IMR-90 (cell line): ENCODE measurements at regions not wholly inside any gene's neighbourhood (a gene's known extent, or its start where the extent isn't known, plus 50 kb on each side); places are given as distances from the start of the nearest gene placed in this dataset.

Source experiments
- ATAC-seq: fragments of 200-7000 bp; cut with Tn5 transposase; 2 replicates; pipeline ENCODE4 v1.9.1; 2020; ENCODE audit warnings: low read depth, mild to moderate bottlenecking, moderate library complexity
- BruUV-seq: library from RNA; stranded (reverse); fragments of 400-500 nt; replicated peaks from 2 replicates; lab custom pipeline; 2021; lab: Mats Ljungman, UMichigan
- CTCF ChIA-PET: fragments of 300-600 bp; formaldehyde crosslinking; extraction: SDS; loops from one replicate; lab custom pipeline; 2021; ENCODE audit warnings: antibody characterized with exemption; lab: Yijun Ruan, JAX
- POLR2A ChIA-PET: fragments of 300-600 bp; sonication (Branson Sonifier 250); formaldehyde crosslinking; loops from one replicate; lab custom pipeline; 2022; ENCODE audit warnings: antibody characterized with exemption; ENCODE audit not compliant: unreplicated experiment; lab: Charles Lee
- DNase-seq: peaks from one replicate; pipeline ENCODE4 v3.0.0; 2013
- H2AFZ ChIP-seq: replicated peaks from 2 replicates; pipeline ENCODE3; 2013; ENCODE audit warnings: low read length, mild to moderate bottlenecking; ENCODE audit not compliant: poor library complexity
- H2AK5ac ChIP-seq: 2 replicates; pipeline ENCODE4 v1.6.1; 2013; ENCODE audit warnings: low read depth, low read length, inconsistent platforms
- H2AK9ac ChIP-seq: replicated peaks from 2 replicates; pipeline ENCODE3; 2013; ENCODE audit warnings: mild to moderate bottlenecking, low read depth, low read length, moderate library complexity; ENCODE audit not compliant: poor library complexity
- H2BK120ac ChIP-seq: 2 replicates; pipeline ENCODE4 v1.6.1; 2013; ENCODE audit warnings: low read depth, low read length, inconsistent platforms
- H2BK15ac ChIP-seq: 3 replicates; pipeline ENCODE4 v1.6.1; 2013; ENCODE audit warnings: low read depth, low read length, inconsistent platforms
- H2BK20ac ChIP-seq: 2 replicates; pipeline ENCODE4 v1.6.1; 2013; ENCODE audit warnings: low read depth, mild to moderate bottlenecking, inconsistent platforms, low read length, moderate library complexity
- H2BK5ac ChIP-seq: 2 replicates; pipeline ENCODE4 v1.6.1; 2013; ENCODE audit warnings: mild to moderate bottlenecking, low read depth, low read length, inconsistent platforms; ENCODE audit not compliant: poor library complexity, severe bottlenecking
- H3K14ac ChIP-seq: replicated peaks from 2 replicates; pipeline ENCODE4 v1.6.1; 2013; ENCODE audit warnings: low read depth, low read length, inconsistent platforms
- H3K18ac ChIP-seq: 2 replicates; pipeline ENCODE4 v1.6.1; 2013; ENCODE audit warnings: low read depth, low read length, control low read depth
- H3K23ac ChIP-seq: 2 replicates; pipeline ENCODE4 v1.6.1; 2013; ENCODE audit warnings: low read depth, low read length, inconsistent platforms
- H3K27ac ChIP-seq: 2 replicates; pipeline ENCODE4 v1.5.1; 2013; ENCODE audit warnings: mild to moderate bottlenecking, control low read depth, low read length; ENCODE audit not compliant: insufficient read depth
- H3K27me3 ChIP-seq: 2 replicates; pipeline ENCODE4 v1.6.1; 2013; ENCODE audit warnings: low read length; ENCODE audit not compliant: control insufficient read depth, insufficient read depth
- H3K36me3 ChIP-seq: 2 replicates; pipeline ENCODE4 v1.6.1; 2013; ENCODE audit warnings: low read length, mixed read lengths; ENCODE audit not compliant: control insufficient read depth, insufficient read depth
- H3K4ac ChIP-seq: 2 replicates; pipeline ENCODE4 v1.6.1; 2013; ENCODE audit warnings: low read depth, low read length, inconsistent platforms
- H3K4me1 ChIP-seq: 2 replicates; pipeline ENCODE4 v1.6.1; 2013; ENCODE audit warnings: low read length, mixed read lengths; ENCODE audit not compliant: control insufficient read depth, insufficient read depth
- H3K4me2 ChIP-seq: 2 replicates; pipeline ENCODE4 v1.6.1; 2013; ENCODE audit warnings: low read depth, mild to moderate bottlenecking, control low read depth, low read length, moderate library complexity
- H3K4me3 ChIP-seq: 2 replicates; pipeline ENCODE4 v1.5.1; 2013; ENCODE audit warnings: low read depth, mild to moderate bottlenecking, control low read depth, low read length, moderate library complexity; ENCODE audit not compliant: insufficient read depth
- H3K56ac ChIP-seq: 2 replicates; pipeline ENCODE4 v1.6.1; 2013; ENCODE audit warnings: low read length, inconsistent platforms; ENCODE audit not compliant: insufficient read depth; ENCODE audit errors: extremely low read depth
- H3K79me1 ChIP-seq, 2 experiments: 2 replicates each; pipeline ENCODE4 v1.6.1; 2013; ENCODE audit warnings: low read length in 2 of 2, inconsistent platforms in 1 of 2, low read depth in 1 of 2
- H3K9ac ChIP-seq: 2 replicates; pipeline ENCODE4 v1.6.1; 2013; ENCODE audit warnings: low read depth, low read length, control low read depth
- H3K9me1 ChIP-seq: 2 replicates; pipeline ENCODE4 v1.6.1; 2013; ENCODE audit warnings: low read length, inconsistent platforms; ENCODE audit not compliant: insufficient read depth
- H3K9me3 ChIP-seq: 2 replicates; pipeline ENCODE4 v1.6.1; 2013; ENCODE audit warnings: low read length; ENCODE audit not compliant: control insufficient read depth, insufficient read depth
- H4K20me1 ChIP-seq: 2 replicates; pipeline ENCODE4 v1.6.1; 2013; ENCODE audit warnings: low read length, inconsistent platforms; ENCODE audit not compliant: insufficient read depth
- H4K5ac ChIP-seq: 2 replicates; pipeline ENCODE4 v1.6.1; 2013; ENCODE audit warnings: mild to moderate bottlenecking, low read depth, low read length, control low read depth
- H4K8ac ChIP-seq, 2 experiments: 2 replicates each; pipeline ENCODE4 v1.6.1; 2013; ENCODE audit warnings: low read depth in 2 of 2, low read length in 2 of 2, control low read depth in 1 of 2, inconsistent platforms in 1 of 2
- H4K91ac ChIP-seq: 2 replicates; pipeline ENCODE4 v1.6.1; 2013; ENCODE audit warnings: low read depth, low read length, inconsistent platforms; ENCODE audit not compliant: insufficient read depth
- CHD1 ChIP-seq: IDR thresholded peaks from 2 replicates; pipeline ENCODE4 v1.6.1; 2012; ENCODE audit warnings: low read depth, low read length, improper control_type of control experiment
- MXI1 ChIP-seq: IDR thresholded peaks from 2 replicates; pipeline ENCODE4 v1.6.1; 2012; ENCODE audit warnings: low read depth, mild to moderate bottlenecking, low read length, moderate library complexity, borderline replicate concordance
- RCOR1 ChIP-seq: IDR thresholded peaks from 2 replicates; pipeline ENCODE4 v1.6.1; 2012; ENCODE audit warnings: mild to moderate bottlenecking, low read length, improper control_type of control experiment; ENCODE audit not compliant: insufficient replicate concordance
- SMC3 ChIP-seq: fragments of 150-350 bp; IDR thresholded peaks from 2 replicates; pipeline ENCODE4 v1.6.1; 2016; ENCODE audit warnings: low read depth, mild to moderate bottlenecking, antibody characterized with exemption, low read length, moderate library complexity
- WGBS, 2 experiments: methylation state at CpG; one replicate each; pipeline versions ENCODE4 v1.1.5 to v1.1.7; 2013; ENCODE audit warnings: missing lambda C conversion rate in 2 of 2; ENCODE audit not compliant: insufficient read length in 1 of 2; ENCODE audit errors: extremely low coverage in 2 of 2; 5-methylcytosine and 5-hydroxymethylcytosine counted together
- dilution Hi-C: fragments of 300-500 bp; cut with HindIII; formaldehyde crosslinking; loops from one replicate; pipeline ENCODE4 v1.14.3; 2018; ENCODE audit warnings: low sequenced_read_pairs; ENCODE audit not compliant: unreplicated experiment
- in situ Hi-C: fragments of 300-500 bp; cut with MboI; formaldehyde crosslinking; loops from 3 replicates; pipeline ENCODE4 v1.14.3; 2019; ENCODE audit warnings: low sequenced_read_pairs, inconsistent platforms, mixed read lengths
- intact Hi-C: fragments of 100-400 bp; cut with micrococcal nuclease; formaldehyde crosslinking; loops from 2 replicates; pipeline ENCODE4 v1.10.0; 2022

DNA sequence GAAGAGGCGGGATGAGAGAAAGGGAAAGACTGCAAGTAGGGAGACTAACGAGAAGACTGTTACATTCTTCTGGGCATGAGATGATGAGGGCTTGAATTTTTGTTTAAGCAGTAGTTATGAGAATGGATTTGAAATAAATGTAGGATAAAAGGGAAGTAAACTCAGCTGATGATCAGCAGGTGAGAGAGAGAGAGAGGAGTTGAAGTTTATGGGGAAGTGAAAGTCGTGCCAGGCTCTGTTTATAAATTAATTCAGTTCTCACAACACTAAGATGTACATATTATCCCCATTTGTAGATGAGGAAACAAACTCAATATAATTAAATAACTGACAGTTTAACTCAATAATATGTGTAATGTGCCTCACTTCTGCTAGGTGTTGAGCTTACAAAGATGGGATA lies 170.0 kb upstream of the RMST start:
- no peak overlapping the region for H3K27ac ChIP-seq
- no peak overlapping the region for H3K4ac ChIP-seq
- no peak for ATAC-seq
- H2BK5ac ChIP-seq = no peak overlapping the region
- TF ChIP-seq SMC3 = no peak
- TF ChIP-seq MXI1 = no peak
- TF ChIP-seq RCOR1 = no peak
- no peak for TF ChIP-seq CHD1
- 51% methylated on average over 2 of the region's 3 CpGs; no CpG with 5 or more reads in 1 of the 2 experiments for WGBS, 2 experiments
- no peak for DNase-seq
- POLR2A ChIA-PET = no interaction called here
- no peak overlapping the region for H2BK120ac ChIP-seq
- no peaks in the 10 kb centered on the region for H3K27me3 ChIP-seq
- CTCF ChIA-PET = no interaction called here
- H4K20me1 ChIP-seq = no peaks in the 10 kb centered on the region
- no peak overlapping the region for H2BK20ac ChIP-seq
- dilution Hi-C loops = no loop called here
- peaks cover 2% of the 10 kb centered on the region; the same call in 1 of the 2 replicates for H3K9me3 ChIP-seq
- no peak overlapping the region for H2AFZ ChIP-seq
- H2BK15ac ChIP-seq = no peak overlapping the region
- no TSS peak for BruUV-seq
- no peak overlapping the region for H4K5ac ChIP-seq
- intact Hi-C loops = no loop called here
- no peaks in the 10 kb centered on the region for H3K4me1 ChIP-seq
- H3K36me3 ChIP-seq = no peaks in the 10 kb centered on the region
- no peak overlapping the region for H2AK9ac ChIP-seq
- no peak overlapping the region for H4K8ac ChIP-seq
- no peaks in the 10 kb centered on the region for H3K79me1 ChIP-seq
- no peak overlapping the region for H3K56ac ChIP-seq
- H3K9me1 ChIP-seq = no peaks in the 10 kb centered on the region
- H3K9ac ChIP-seq = no peak overlapping the region
- in situ Hi-C loops = no loop called here
- H3K4me2 ChIP-seq = no peak overlapping the region
- no peak overlapping the region for H3K23ac ChIP-seq
- H4K91ac ChIP-seq = no peak overlapping the region
- no peak overlapping the region for H3K4me3 ChIP-seq
- H3K18ac ChIP-seq = no peak overlapping the region
- no peak overlapping the region for H2AK5ac ChIP-seq
- no peak overlapping the region for H3K14ac ChIP-seq
